ENCODE measurements at regions not wholly inside any gene's neighbourhood (a gene's known extent, or its start where the extent isn't known, plus 50 kb on each side); places are given as distances from the start of the nearest gene placed in this dataset.

DNA sequence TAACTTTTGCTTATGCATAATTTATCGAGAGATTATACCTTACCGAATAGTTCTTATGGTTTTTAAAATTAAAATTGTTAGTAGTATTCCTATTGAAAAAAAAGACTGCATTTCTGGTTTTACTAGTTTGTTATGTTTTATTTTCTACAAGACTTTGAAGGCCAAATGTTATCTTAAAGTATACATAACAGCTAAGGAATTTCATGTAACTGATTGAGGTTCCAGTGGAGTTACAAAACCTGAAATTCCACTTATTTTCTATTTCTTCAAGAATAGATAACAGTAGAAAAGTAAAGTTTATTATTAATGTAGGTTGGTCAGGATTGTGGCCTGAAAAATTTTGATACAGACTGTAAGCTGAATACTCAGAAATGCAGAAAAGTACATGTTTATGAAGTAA, 1216.0 kb upstream of the PCDH20 start:
- DNase-seq = no peak

DNA sequence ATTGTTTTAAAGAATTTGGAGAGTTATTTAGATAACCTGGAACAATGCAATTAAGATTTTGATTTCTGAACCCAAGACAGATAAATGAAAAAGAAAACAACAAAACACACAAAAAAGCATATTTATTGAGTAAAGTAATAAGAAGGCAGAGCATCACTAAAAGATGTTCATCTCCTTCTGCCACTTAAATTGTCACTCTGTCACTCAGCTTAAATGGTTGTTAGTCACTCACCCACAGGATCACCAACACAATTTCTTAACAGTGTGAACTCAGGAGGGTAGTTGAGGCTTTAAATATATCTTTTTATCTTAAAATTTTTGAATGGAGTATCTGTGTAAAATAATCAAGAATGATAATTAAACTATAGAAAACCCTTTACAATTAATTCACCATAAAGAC, 1215.5 kb upstream of the PCDH20 start:
- DNase-seq = no peak

DNA sequence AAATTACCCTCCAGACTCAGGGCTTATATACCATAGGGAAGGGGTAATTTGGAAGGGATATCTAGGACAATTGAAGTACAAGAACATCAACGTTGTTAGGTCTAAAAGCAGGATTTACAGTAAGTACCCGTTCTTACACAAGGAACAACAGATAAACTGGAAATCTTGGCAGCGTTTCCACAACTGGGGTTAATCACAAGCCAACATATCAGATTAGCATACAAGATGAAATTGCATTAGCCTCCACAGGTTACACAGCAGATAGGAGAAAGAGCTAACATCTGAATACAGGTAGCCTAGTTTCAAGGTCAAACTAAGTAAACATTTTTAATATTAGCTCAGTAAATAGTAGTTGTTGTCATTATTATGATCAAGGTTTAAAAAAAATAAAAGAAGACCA, 1214.0 kb upstream of the PCDH20 start:
- no peak for DNase-seq

DNA sequence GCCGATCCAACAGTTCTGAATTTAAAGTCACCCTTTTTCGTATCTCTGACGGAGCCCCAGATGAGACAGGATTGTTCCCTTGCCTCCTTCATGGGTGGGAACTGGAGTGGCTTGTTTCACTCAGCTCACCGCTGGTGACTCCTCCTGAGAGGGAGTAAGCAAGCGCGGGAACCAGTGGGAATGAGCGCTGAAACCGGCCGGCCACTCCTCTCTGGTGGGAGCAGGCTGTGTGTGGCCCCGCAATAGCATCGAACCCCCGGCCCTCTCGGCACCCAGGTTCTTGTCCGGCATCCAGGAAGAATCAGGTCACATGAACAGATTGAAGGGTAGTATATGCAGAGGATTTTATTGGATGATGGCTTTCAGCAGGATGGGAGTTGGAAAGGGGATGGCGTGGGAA, 1211.6 kb upstream of the PCDH20 start:
- DNase-seq = no peak

DNA sequence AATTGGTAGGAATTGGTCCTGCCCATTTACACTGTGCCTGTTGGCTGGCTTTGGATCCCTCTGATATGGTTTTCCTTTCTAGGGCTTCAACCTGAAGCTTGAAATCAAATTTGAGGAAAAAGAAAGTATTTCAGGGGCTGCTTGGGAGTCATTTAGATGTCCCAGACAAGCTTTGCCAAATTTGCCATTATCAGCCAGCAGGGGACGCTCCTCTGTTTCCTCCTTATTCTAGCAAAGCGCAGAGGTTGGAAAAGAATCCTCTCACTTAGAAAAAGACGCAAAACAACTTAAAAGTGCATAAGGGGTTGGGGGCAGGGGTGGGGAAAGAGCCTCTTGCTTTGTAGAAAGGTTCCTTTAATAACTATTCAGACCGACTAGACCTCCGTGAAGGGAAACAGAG, 1211.1 kb upstream of the PCDH20 start:
- no peak for DNase-seq

DNA sequence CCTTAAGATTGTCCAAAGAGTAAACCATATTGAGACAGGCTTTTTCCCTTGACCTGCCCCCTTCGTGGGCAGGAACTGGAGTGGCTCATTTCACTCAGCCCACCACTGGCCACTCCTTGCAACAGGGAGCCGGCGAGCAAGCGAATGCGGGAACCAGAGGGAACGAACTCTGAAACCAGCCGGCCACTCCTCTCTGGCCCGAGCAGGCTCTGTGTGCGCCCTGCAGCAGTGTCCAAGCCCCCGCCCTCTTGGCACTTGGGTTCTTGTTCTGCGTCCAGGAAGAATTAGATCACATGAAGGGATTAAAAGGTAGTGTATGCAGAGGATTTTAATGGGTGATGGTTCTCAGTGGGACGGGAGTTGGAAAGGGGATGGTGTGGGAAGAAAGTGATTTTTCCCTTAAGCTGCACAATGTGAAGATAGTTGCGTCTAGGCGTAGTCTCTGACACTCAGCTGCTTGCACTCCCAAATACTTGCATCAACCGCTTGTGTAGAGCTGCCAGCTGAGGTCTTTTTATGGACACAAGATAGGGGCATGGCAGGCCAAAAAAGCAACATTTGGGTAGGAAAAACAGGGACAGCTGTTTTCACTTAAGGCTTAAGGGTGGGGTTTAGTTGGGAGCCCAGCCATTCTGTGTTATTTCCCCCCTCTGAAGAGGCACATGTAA, 1209.7 kb upstream of the PCDH20 start:
- no peak for DNase-seq

DNA sequence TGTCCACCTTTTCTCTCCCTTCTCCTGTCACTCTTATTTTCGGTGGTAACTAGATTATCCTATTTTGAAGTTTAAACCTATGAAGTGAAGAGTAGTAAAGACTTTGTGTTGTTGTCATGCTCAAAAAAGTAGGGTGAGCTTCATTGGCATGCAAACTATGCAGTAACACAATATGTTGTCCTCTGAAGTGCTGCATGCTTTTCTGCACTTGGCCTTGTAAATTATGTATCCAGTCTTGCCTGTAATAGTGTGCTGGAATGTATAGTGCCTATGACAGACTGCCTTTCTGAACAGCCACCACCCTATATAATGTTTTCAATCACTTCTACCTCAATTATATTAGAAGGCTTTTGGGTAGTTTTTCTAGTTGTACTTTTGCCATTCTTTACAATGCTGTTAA, 1198.2 kb upstream of the PCDH20 start:
- no peak for DNase-seq

DNA sequence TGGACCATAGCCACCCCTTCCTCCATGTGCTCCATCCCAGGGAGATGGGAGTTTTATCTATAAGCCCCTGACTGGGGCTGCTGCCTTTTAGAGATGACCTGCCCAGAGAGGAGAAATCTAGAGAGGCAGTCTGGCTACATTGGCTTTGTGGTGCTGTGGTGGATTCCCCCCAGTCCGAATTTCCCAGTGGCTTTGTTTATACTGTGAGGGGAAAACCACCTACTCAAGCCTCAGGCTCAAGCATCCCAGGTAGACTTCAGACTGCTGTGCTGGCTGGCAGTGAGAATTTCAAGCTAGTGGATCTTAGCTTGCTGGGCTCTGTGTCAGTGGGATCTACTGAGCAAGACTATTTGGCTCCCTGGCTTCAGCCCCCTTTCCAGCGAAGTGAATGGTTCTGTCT, 1195.7 kb upstream of the PCDH20 start:
- DNase-seq = no peak

DNA sequence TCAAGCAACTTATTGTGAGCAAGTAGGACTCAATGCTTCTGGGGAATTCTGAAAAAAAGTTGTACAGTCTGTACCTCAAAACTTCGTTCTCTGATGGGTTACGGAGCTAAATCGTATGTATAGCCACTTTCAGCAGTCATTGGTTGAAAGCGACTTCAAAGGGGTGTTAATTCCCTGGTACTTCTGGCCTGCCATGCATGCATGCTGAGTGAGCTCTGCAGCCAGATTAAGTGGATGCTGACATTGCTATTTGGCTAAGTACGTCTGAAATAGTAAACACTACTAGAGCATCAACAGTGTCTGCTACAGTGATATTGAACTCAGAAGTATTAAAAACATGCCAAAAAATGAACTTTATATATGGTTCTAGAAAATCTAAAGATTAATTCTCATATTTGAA, 1183.1 kb upstream of the PCDH20 start:
- no peak for DNase-seq

DNA sequence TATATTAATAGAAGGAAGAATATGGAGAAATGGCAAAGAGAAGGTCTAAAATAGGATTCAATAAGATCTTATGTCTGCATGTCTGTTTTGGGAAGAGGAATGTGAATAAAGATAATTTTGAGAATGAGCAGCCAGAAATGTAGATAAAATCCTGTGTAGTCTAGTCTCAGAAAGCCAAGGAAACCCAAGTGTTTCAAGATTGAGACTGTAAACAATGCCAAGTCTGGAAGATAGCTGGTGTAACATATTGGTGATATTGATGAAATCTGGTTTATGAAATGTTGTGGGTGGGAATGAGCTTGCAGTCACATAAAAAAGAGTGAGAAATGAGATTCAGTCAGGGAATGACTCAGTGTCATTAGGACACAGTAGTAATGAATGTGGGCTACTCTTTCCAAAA, 1180.3 kb upstream of the PCDH20 start:
- DNase-seq = no peak

DNA sequence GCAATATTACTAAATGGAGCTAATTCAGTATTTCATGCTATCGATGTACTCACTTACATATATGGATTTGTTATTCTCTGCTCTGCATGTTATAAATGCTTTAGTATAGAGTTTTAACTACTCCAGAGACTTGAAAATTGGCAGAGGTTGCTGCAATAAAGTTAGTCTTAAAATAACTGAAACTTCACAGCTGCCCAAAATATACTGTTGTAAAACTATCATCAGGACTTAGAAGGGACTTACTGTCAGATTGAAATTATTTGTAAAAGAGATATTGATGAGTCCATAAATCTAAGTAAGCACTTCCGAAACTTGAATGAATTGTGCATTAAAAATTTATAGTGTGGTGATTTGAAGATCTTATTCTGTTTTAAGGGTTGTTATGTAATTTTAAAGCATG, 1178.2 kb upstream of the PCDH20 start:
- no peak for DNase-seq

DNA sequence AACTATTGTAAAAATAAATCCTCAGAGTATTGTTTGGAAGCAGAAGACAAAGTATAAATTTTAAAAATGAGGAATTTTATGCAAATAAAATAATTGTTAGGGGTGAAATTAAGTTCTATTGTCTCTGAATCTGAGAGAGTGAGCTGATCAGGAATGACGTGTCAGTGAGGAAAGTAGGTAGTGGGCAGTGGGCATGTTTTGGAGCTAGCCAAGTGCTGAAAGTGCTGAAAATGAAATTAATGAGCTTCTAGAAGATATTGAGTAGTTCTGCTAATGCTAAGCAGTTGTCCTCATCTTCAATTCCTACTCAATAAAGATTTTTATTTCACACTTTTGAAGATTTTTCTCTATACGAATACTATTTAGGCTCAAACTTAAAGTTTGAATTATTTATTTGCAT, 1167.8 kb upstream of the PCDH20 start:
- DNase-seq = no peak

DNA sequence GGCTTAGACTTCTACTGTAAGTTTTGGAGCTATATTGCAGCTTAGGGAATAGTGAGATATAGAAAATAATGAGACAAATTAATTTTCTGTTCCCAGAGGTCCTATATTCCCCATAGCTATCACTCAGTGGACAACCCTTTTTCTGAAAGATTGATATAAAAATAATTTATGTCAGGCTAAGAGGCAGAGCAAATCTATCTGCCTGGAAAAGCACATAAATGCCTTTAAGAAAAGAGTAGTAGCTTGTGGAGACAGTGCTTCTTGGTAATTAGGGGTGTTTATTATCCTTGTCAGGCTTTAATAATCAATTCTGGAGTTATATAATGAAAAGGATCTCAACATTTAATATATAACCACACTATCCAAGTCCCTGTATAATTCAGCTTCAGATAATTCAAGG, 1162.8 kb upstream of the PCDH20 start:
- no peak for DNase-seq

DNA sequence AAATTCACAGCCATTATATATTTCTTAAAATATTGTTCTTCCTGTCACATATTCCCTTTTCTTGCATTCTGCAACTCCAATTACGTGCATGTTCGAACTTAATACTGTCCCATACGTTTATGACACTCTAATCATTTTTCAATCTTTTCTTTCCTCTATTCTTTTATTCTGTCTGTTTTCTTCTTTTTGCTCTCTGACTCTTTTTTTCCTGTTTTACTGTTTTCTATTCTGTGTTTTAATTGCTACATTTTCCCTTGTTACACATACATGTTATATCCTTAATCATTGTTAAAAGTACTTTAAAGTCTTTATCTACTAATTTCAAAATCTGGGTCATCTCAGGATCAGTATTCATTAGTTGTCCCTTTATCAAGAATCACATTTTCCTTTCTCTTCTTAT, 1149.1 kb upstream of the PCDH20 start:
- no peak for DNase-seq

DNA sequence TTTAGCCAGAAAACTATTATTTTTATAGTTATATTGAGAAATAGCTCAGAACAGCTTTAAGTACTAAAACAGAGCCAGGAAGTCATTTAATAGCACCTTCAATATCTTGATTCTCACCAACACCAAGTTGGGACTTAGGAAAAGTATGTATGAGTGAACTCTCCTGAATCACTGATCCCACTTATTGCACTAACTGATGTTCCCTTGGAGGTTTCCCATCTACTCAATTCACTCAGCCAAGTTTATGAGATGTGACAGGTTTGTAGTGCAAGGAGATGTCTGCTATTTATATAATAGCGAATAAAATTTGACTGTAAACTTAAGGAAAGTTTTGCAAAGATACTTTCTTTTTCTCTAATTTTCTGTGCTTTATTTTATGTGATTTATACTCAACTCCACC, 1147.6 kb upstream of the PCDH20 start:
- no peak for DNase-seq

DNA sequence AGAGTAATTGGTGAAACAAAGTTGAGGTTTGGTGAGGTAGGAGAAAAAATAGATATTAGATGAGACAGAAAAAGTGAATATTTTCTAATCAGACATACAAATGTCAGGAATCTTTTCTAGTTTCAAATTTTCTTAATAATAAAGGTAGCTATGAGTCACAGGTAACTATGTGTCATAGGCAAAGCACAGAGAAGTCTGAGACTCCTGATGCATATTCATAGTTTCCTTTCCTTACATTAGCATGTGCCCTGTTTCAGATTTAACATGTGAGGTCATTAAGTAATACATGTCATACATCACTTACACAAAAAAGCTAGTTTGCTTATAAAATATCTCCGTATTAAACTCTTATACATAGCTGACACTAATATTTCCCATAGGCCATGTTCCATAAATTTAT, 1141.3 kb upstream of the PCDH20 start:
- DNase-seq = no peak

DNA sequence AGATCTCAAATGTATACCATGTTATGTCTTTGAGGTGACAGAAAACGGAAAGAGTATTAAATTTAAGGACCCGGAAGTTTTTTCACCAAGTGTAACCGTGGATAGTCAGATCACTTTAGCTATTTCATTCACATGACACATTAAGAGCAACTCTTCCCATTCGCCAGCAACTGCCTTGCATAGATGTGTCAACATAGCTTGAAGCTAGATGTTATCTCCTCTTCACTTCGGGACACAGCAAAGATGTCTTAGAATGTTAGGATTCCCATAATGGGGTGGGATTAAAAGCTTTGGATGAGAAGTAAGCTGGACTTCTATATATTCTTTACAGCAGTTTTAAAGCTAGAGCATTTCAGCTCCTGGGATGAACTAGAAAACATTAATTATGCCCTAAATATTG, 1135.9 kb upstream of the PCDH20 start:
- DNase-seq = no peak

DNA sequence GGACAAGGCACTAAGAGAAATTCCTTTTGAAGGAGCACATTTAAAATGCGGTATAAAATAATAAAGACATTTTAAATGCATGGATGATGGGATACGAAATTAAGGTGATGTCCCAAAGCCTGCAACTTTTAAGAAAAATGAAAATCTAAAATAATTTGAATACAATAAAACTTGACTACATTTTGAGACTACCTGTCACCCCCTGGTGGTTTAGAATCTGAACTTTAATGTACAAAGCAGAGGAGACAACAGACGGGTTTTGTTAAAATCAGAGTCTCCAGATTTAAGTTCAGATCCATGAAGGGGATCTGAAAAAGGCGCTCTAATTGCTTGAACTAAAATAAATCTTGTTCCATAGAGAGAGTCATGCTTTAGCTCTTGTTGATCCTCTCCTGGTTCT, 1129.3 kb upstream of the PCDH20 start:
- no peak for DNase-seq

DNA sequence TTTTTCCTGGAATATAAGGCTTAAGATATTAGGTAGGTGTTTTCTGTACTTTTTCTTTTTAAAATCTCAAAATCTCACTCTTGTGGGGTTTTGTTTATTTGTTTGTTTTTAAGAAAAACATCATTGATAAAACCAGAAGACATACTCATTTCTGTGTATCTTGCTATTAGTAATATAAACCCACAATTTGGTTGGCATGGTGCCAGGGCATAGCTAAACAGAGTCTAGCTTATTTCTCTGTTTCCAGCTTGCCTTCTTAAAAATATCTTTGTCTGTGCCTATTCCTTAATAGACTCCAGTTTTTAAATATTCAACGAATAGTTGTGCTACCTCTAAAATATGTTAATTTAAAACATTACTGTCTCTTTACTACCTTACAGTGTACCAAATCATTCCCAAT, 1121.9 kb upstream of the PCDH20 start:
- no peak for DNase-seq

DNA sequence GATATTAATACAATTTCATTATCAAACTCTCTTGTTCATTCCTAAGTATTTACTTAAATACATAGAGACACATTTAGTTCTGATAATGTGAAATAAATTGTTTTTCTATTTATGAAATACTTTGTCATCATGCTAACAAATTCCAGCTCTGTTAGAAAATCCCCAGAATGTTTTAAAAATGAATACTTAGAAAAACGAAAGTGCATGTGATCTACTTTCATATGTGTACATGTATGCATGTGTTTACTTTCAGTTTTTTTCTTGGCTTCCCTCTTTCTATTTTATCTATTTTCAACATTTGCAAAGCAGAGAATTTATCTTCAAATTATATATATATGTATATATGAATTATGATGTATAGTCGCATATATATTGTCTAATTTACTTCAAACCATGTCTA, 1110.0 kb upstream of the PCDH20 start:
- DNase-seq = no peak

DNA sequence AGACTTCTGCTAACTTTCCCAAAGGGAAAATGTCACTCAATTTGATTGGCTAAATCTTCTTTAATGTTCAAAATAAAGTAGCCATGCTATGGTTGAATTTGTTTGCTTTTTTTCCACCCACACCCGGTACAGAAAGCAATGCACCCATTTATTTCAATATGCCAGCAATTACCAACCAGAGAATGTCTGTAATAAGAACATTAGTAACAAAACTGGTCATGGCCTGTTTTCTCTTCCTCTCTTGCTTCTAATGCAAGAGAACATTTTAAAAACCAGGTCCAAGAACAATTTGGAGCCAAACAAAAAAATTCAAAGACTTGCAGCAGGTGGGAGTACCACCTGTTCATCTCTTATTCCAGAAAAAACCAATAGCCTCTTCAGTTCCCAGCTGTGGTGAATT, 1108.8 kb upstream of the PCDH20 start:
- no peak for DNase-seq

DNA sequence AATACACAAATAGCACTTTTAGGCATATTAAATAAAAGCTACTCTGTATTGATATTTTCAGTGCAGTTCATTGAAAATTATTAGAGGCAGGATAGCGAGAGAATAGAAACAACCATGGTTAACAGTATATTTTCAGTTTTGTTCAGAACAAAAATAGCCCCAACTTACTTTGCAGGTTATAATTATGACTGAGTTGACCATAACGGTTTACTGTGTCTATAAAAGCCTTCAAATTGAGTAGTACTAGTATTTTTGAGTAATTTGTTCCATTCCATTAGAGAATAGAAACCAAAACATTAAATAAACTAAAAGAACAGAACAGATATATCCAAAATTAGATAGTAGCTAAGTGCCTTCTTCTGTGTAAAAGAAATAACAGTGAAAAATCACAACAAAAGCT, 1108.4 kb upstream of the PCDH20 start:
- DNase-seq = no peak

DNA sequence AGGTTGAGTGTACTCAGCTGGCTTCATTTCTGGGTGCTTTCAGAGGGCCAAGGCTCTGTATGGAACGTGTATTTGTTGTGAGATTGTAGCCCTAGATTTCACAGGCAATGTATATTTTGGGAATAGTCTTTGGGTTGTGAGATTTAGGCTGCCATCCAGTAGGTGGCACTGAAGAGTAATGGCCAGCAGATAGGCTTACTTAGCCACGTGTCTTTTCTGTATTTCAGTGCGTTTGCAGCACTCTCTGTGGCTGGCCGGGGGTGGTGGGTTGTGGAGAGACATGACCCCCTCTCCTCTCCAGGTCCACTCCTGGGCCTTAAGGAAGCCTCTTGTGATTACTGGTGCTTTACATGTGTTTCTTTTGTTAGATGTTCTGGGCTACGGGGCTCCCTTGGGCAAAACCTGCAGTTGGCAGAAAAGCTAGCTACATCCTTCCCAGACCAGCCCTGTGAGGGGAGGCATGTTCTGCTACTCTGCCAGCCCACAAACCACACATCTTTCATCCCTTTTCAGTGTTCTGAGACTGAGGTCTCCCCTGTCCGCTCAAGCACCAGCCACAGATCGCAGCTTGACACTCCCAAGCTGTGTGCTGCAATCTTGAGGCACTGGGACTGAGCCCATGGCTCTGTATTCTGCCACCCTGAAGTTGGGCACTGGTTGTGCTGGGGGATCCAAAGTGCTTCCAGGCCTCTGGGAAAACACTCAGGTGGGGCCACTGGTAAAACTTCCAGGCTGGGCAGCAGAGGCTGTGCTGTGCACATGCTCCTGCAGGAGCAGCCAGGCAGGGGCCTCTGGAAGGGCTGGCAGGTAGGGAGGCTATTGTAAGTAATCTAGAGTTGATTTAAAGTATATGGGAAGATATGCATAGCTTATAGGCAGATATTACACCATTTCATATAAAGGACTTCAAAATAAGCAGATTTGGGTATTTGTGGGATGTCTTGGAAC, 1096.8 kb upstream of the PCDH20 start:
- peak; percentile 39 for DNase-seq

DNA sequence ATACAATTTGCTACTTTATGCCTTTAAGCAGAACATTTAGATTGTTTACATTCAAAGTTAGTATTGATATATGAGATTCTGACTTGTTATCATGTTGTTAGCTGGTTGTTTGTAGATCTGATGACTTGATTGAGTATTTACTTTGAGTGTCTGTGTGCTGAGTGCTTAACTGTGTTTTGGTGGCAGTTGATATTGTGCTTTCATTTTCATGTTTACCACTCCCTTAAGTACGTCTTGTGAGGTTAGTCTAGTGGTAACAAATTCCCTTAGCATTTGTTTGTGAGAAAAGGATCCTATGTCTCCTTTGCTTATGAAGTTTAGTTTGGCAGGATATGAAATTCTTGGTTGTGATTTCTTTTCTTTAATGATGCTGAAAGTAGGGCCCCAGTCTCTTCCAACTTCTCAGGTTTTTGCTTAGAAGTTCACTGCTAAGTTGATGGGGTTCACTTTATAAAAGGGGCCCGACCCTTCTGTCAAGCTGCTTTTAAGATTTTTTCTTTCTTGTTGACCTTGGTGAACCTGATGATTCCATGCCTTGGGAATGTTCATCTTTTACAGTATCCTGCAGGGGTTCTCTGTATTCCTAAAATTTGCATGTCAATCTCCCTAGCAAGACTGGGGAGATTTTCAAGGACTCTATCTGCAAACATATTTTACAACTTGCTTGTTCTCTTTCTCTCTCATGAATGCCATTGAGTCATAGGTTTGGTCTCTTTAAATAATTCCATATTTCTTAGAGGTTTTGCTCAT, 1095.4 kb upstream of the PCDH20 start:
- DNase-seq = no peak

Data from activated CD4-positive, alpha-beta T cell treated with anti-CD3 and anti-CD28 coated beads, Interleukin-2, amount 50 U/mL, for 16 hours (primary cell).